Activated CD8-positive, alpha-beta memory T cell treated with anti-CD3 and anti-CD28 coated beads for 48 hours (primary cell): ENCODE measurements at regions not wholly inside any gene's neighbourhood (a gene's known extent, or its start where the extent isn't known, plus 50 kb on each side); places are given as distances from the start of the nearest gene placed in this dataset.

Source experiments
- DNase-seq, 3 experiments: peaks; one replicate each; pipeline ENCODE4 v3.0.0-alpha.2; 2020; ENCODE audit warnings: low read depth in 2 of 3, low spot score in 2 of 3

GRCh38 chr13:22112956-22113745 is 442.3 kb downstream of the FGF9 start:
- DNase-seq: no peak

- no peak for DNase-seq
Observed at GRCh38 chr13:22114630-22115311, 443.9 kb downstream of the FGF9 start.

GRCh38 chr13:22118158-22118557 is 447.3 kb downstream of the FGF9 start:
- no peak for DNase-seq

DNA sequence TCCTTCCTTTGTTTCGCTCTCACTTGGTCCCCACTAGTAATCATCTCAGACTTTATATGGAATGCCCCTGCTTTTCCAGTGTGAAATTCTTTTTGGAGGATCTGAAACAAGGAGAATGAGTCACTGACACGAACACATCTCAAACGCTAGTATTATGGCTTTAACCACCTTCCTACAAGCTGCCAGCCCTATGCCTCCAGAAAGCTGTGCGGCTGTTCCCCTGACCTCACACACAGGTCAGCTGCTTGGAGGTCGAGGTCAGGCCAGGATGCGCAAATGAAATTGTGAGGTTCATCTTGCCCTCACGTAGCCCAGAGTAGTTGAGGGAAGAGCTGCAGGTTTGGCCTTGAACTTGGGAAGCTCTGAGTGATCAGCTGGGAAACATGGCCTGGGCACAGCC is 449.8 kb downstream of the FGF9 start:
- no peak for DNase-seq

GRCh38 chr13:22121146-22121739 is 450.4 kb downstream of the FGF9 start:
- no peak for DNase-seq

- DNase-seq: no peak
Observed at GRCh38 chr13:22126433-22127021, 455.7 kb downstream of the FGF9 start.

GRCh38 chr13:22127277-22128164 is 456.6 kb downstream of the FGF9 start:
- DNase-seq: no peak

- no peak for DNase-seq
Observed at GRCh38 chr13:22128441-22129408, 457.9 kb downstream of the FGF9 start.

GRCh38 chr13:22130254-22130653 is 459.4 kb downstream of the FGF9 start:
- DNase-seq: no peak

DNA sequence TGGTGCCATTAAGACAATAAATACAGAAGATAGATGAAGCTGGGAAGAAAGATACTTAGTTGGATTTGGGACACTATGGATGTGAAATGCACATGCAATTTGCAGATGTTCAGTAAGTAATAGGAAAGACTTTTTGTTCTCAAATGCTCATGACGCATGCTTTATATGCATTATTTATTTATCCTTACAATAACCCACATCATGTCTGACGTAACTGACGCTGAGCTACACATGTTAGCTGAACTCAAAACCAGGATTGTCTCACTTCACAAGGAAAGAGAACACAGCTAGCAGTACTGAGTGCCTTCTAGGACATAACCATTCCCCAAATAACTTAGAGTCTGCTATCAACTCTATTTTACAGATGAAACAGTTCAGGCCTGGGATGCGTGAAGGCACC is 463.4 kb downstream of the FGF9 start:
- no peak for DNase-seq

GRCh38 chr13:22135446-22135845 is 464.6 kb downstream of the FGF9 start:
- no peak for DNase-seq

DNA sequence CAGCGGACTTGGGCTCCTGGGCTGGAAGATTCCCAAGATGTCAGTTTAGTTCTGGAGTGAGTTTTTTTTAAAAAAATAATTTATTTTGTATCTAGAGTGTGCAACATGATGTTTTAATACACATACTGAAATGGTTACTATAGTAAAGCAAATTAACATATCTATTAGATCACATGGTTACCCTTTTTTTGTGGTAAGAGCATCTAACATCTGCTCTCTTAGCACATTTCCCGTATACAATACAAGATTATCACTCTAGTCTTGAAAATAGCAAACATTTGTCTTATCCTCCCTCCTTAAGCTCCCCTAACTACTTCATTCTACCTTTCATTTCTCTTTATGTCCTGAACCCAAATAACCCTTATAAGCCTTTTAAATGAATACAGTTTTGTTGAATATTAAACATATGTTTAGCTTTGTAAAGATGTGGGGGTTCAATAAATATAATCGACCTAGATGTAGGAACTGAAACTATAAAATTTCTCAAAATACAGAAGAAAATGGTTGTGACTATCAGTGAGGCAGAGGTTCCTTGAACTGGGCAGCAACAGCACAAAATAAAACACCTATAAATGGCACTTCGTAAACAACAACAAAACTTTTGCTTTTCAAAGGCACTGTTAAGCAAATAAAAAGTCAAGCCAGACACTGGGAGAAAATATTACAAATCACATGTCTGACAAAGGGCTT is 466.6 kb downstream of the FGF9 start:
- no peak for DNase-seq

- no peak for DNase-seq
Observed at GRCh38 chr13:22138947-22139346, 468.1 kb downstream of the FGF9 start.

GRCh38 chr13:22141716-22142115 is 470.8 kb downstream of the FGF9 start:
- DNase-seq: no peak

DNA sequence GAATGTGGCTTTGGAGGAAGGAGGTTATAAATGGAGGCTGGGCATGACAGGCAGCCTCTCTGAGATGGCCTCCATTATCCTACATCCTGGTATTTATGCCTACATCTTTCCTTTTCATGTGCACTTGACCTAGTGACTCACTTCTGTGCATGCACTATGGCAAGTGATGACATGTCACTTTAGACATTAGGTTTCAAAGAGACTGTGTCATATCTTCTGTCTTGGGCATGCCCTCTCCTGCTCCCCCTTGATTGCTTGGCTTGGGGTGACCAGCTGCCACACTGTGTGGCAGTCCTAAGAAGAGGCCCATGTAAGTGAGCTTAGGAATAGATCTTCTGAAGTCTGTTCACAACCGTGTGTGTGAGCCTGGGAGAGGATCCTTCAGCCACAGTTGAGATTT is 472.8 kb downstream of the FGF9 start:
- DNase-seq: no peak

GRCh38 chr13:22144806-22145205 is 473.9 kb downstream of the FGF9 start:
- DNase-seq: no peak

DNA sequence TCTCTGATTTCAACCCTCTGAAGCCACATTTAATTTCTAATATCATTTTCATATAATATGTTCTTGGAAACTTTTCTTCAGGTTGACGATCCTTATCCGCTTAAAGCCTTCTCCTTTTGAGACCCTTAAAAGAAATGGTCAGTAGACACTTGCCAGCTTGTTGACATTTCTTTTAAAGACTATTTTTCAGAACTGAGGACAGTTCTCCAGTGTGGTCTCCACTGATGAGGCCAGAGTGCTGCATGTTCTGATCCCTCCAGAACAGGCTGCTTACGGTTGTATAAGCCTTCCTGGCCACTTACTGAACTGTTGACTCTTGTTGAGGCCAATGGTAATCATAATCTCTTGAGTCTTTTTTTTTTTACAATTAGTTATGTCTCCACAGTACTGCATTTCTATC is 477.3 kb downstream of the FGF9 start:
- DNase-seq: no peak

DNA sequence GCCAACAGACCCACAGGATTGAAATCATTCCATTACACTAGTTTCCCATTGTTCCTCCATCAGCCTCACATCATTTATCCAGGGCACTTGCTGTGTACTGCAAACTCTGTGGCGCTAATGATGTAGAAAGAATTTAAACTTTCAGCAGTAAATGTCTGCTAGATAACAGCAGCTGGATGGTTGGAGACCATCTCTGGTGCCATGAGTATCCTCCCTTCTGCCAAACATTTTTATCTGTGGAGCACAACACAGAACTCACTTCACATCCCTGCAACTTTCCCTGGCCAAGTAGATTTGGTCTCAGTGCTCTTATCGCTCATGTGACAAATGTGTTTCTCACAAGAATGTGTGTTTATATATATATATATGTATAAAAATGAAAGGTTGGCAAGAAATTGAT is 481.9 kb downstream of the FGF9 start:
- DNase-seq: no peak

DNA sequence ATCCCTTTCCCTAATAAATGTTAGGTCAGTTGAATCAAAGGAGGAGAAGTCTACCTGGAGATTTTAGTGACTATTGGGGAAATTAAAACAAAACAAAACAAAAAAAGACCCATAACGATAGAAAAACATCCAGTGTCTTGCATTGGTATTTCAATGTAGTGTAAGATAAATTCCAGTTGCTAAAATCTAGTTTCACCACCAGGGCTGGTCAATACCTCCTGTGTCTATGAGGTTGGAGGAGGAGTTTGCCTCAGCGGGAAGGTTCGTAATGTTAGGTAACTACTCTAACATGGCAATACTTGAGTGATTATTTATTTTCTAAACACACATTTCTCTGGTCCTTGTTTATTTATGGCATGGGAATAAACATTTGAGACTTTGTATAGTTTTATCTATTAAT is 483.2 kb downstream of the FGF9 start:
- DNase-seq: no peak
